GM21825 (cell line): ENCODE measurements at regions not wholly inside any gene's neighbourhood (a gene's known extent, or its start where the extent isn't known, plus 50 kb on each side); places are given as distances from the start of the nearest gene placed in this dataset.

ENCODE experiments used
- ATAC-seq: cut with Tn5 transposase; IDR thresholded peaks from one replicate; pipeline ENCODE4 v1.9.1; 2021; ENCODE audit warnings: mild to moderate bottlenecking, moderate library complexity; ENCODE audit not compliant: unreplicated experiment

GRCh38 chr6:140579918-140580317 lies 1205.5 kb upstream of the CITED2 start:
- ATAC-seq = no peak

GRCh38 chr6:140576004-140576555 lies 1201.6 kb upstream of the CITED2 start:
- ATAC-seq = no peak

GRCh38 chr6:140572867-140573266 lies 1198.4 kb upstream of the CITED2 start:
- ATAC-seq = no peak

GRCh38 chr6:140572129-140572528 lies 1197.7 kb upstream of the CITED2 start:
- no peak for ATAC-seq

- ATAC-seq = no peak
These were observed 1196.7 kb upstream of the CITED2 start for GRCh38 chr6:140571145-140571544.

GRCh38 chr6:140567466-140567865 lies 1193.0 kb upstream of the CITED2 start:
- ATAC-seq = no peak

- ATAC-seq = no peak
These were observed 1192.4 kb upstream of the CITED2 start for GRCh38 chr6:140566781-140567277.

GRCh38 chr6:140563728-140564127 lies 1189.3 kb upstream of the CITED2 start:
- ATAC-seq = no peak

- no peak for ATAC-seq
These were observed 1187.3 kb upstream of the CITED2 start for GRCh38 chr6:140561701-140562100.

GRCh38 chr6:140560671-140561070 lies 1186.2 kb upstream of the CITED2 start:
- no peak for ATAC-seq

- ATAC-seq = no peak
These were observed 1185.0 kb upstream of the CITED2 start for GRCh38 chr6:140559458-140559857.

GRCh38 chr6:140554421-140554820 lies 1180.0 kb upstream of the CITED2 start:
- ATAC-seq = no peak

- ATAC-seq = no peak
These were observed 1173.9 kb upstream of the CITED2 start for GRCh38 chr6:140548366-140548765.

- no peak for ATAC-seq
These were observed 1172.2 kb upstream of the CITED2 start for GRCh38 chr6:140546640-140547039.

GRCh38 chr6:140544431-140544830 lies 1170.0 kb upstream of the CITED2 start:
- ATAC-seq = no peak

- no peak for ATAC-seq
These were observed 1168.4 kb upstream of the CITED2 start for GRCh38 chr6:140542863-140543262.

- no peak for ATAC-seq
These were observed 1166.8 kb upstream of the CITED2 start for GRCh38 chr6:140541288-140541687.

- no peak for ATAC-seq
These were observed 1166.3 kb upstream of the CITED2 start for GRCh38 chr6:140540743-140541142.

- no peak for ATAC-seq
These were observed 1164.5 kb upstream of the CITED2 start for GRCh38 chr6:140538926-140539325.

GRCh38 chr6:140537834-140538705 lies 1163.6 kb upstream of the CITED2 start:
- no peak for ATAC-seq

GRCh38 chr6:140537211-140537610 lies 1162.8 kb upstream of the CITED2 start:
- ATAC-seq = no peak

GRCh38 chr6:140535511-140535910 lies 1161.1 kb upstream of the CITED2 start:
- no peak for ATAC-seq
